Astrocyte of the spinal cord (primary cell): ENCODE measurements at regions not wholly inside any gene's neighbourhood (a gene's known extent, or its start where the extent isn't known, plus 50 kb on each side); places are given as distances from the start of the nearest gene placed in this dataset.

Experiments
- DNase-seq: peaks from one replicate; pipeline ENCODE4 v3.0.0; 2011; ENCODE audit warnings: low read depth, low spot score
- H3K4me3 ChIP-seq: 2 replicates; pipeline ENCODE4 v1.5.1; 2011; ENCODE audit warnings: low read depth, mild to moderate bottlenecking, low read length, moderate library complexity
- in situ Hi-C: cut with HindIII; loops from 2 replicates; pipeline ENCODE4 v1.10.0; 2017; ENCODE audit warnings: low sequenced_read_pairs
- TF ChIP-seq, protein P1 (sequence below): IDR thresholded peaks from 2 replicates; pipeline ENCODE4 v1.5.1; 2012; ENCODE audit warnings: low read depth, mild to moderate bottlenecking, low read length, inconsistent platforms

DNA sequence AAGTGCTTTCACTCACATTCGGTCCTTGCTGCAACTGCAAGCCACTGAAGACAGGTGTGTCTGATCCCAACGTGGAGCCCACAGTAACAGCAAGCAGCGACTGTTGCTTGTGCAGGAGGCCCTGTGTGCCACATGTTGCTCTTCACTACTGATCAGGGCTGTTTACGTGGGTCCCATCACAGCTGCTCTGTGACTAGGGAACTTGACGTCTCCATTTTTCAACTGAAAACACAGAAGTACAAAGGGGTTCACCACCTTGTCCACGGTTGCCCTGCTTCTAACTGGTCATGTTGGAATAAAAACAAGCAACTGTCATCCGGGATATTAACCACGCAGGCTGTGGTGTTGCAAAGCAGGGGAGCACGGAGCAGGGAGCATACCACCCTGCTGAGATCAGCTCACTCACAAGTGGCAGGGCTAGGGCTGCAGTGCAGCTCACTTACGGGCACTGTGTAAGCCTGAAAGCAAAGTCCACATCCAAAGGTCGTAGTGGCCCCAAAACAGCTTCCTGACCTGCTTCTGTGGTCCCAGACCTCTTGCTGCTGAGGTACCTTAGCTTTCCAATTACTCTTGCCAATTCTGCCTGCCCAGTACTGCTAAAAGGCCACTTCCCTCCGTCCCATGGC is 105.8 kb upstream of the DUSP22 start:
- TF ChIP-seq, protein P1, sequence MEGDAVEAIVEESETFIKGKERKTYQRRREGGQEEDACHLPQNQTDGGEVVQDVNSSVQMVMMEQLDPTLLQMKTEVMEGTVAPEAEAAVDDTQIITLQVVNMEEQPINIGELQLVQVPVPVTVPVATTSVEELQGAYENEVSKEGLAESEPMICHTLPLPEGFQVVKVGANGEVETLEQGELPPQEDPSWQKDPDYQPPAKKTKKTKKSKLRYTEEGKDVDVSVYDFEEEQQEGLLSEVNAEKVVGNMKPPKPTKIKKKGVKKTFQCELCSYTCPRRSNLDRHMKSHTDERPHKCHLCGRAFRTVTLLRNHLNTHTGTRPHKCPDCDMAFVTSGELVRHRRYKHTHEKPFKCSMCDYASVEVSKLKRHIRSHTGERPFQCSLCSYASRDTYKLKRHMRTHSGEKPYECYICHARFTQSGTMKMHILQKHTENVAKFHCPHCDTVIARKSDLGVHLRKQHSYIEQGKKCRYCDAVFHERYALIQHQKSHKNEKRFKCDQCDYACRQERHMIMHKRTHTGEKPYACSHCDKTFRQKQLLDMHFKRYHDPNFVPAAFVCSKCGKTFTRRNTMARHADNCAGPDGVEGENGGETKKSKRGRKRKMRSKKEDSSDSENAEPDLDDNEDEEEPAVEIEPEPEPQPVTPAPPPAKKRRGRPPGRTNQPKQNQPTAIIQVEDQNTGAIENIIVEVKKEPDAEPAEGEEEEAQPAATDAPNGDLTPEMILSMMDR = no peak
- in situ Hi-C loops = no loop called here
- no peak for DNase-seq
- H3K4me3 ChIP-seq = no peak overlapping the region

DNA sequence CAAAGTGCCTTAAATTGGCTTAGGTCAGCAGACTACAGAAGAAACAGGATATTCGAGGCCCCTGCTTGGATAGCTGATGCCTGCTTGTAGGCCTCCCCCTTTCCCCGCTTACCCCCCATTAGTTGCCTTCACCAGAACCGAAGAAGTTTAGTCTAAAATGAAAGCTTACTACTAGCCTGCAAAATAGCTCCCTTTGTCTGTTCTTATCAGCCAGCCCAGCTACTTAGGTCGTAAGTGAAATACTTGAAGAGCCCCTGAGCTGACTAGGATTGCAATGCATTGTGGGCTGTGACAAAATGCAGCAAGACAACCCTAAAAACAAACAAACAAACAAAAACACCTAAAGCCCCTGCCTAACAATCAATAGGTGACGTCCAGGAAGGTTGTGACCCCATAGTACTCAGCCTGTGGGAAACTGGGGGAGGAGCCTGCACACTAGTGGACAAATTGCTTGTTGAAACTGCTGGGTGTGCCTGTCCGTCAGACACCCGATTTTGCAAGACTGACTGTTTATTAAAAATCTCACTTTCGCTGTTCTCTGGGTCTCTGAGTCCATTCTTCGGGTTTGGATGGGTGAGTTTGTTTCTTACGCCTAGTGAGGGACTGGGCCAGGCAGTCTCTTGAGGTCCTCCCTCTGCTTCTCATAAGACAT is 105.0 kb upstream of the DUSP22 start:
- in situ Hi-C loops = no loop called here
- H3K4me3 ChIP-seq = no peak overlapping the region
- DNase-seq = no peak
- TF ChIP-seq, protein P1 = no peak

DNA sequence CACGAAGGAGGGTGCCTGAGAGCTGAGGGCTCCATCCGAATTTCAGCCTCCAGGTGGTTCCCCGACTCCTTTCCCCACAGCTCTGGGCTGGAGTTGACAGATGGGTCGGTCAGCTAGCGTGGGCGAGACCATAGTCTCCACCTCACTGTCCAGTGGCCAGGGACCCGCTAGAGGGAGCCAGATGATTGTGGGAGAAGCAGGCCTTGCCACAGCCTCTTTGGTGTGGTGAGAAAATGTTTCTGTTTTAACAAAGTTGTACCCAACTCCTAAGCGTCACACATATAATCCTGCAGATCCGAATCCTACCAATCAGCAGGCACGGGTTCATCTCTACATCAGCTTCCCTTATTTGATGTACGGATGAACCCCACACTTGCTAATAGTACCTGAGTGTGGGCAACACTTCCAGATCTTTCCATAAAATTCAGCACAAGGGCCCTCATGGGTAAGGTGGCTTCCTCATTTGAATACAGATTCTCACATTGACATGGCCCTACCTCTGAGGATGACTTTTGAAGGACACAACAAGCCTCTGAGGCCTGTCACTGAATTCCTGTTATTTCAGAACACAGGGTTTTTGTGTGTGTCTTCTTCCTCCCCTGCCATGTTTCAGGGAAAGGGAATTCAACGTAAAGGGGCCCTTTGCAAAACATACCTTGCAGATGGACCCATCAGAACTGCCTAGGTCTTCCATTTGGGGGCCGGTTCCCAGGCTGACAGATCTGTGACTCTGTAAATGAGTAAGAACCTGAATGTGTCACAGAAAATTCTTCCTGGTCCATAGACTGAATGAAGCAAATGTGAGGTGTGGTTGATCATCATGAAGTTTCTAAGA is 103.2 kb upstream of the DUSP22 start:
- DNase-seq = peak; percentile 76

DNA sequence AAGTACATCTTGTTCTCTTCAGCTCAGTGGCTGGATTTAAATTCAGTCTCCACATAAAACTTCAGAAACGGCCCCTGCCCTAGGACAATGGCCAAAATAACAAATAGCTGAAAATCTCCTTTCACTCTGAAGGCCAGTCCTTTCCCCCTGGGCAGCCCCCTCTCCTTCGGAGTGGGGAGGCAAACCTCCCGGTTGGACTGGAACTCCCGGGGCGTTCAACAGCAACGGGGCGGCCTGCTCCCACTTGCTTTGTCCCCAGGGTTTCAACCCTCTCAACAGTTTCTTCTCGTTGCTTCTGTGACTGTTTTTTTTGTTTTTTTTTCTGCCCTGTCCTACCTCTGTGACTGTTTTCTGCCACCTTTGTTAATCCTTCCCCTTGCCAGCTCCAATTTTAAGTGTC is 102.6 kb upstream of the DUSP22 start:
- in situ Hi-C loops = no loop called here
- H3K4me3 ChIP-seq = no peak overlapping the region

More for the DNA sequence above, 103.2 kb upstream of the DUSP22 start:
- in situ Hi-C loops = no loop called here
- H3K4me3 ChIP-seq = no peak overlapping the region
- TF ChIP-seq, protein P1 = peak; percentile 91

DNA sequence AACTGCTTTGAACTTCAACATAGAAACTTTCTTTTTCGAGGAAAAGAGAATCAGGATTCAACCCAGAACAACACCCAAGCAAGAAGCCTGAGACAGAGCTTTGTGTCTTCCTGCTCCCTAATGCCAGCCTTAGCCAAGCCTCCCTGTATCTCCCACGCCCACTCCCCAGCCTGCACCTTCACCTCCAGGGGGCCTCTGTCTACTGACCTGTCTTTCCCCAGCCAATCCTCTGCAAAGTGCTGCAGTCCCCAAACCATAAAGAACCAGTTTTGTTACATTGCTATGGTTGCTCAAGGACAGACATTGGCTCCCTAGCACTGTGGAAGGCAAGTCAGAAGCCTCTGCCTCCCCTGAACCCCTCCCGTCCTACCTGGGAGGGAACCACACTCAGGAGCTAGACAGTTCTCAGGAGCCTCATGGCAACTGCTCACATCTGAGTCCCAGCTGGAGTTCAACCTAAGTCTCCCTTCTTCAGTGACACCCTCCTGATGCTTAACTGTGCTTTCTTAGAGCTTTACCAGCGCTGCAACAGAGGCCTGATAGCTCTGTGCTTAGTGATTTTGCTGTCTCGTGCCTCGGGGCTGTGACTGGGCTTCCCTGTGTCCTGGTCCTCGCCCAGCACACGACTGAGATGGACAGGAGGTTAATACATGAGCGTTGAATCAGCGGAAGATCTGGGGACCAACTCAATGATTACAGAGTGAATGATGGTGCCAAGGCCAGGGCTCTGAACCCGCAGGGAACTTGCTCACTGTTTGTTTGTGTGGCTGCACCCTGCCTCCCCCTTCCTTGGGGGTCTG is 101.5 kb upstream of the DUSP22 start:
- in situ Hi-C loops = no loop called here
- no peak overlapping the region for H3K4me3 ChIP-seq
- no peak for DNase-seq
- TF ChIP-seq, protein P1 = peak; percentile 7

More for the DNA sequence above, 102.6 kb upstream of the DUSP22 start:
- no peak for DNase-seq
- TF ChIP-seq, protein P1 = no peak
